DND-41 (cell line): ENCODE measurements at regions not wholly inside any gene's neighbourhood (a gene's known extent, or its start where the extent isn't known, plus 50 kb on each side); places are given as distances from the start of the nearest gene placed in this dataset.

Experiments
- ATAC-seq: fragments of 200-7000 bp; cut with Tn5 transposase; 3 replicates; pipeline ENCODE4 v1.9.1; 2021; ENCODE audit warnings: low read depth; ENCODE audit not compliant: insufficient read depth
- DNase-seq: peaks from one replicate; pipeline ENCODE4 v3.0.0-alpha.2; 2020
- H2AFZ ChIP-seq: 2 replicates; pipeline ENCODE4 v1.6.0; 2012; ENCODE audit warnings: low read depth, low read length
- H3K27ac ChIP-seq: 2 replicates; pipeline ENCODE4 v1.5.1; 2012; ENCODE audit warnings: low read length, inconsistent platforms
- H3K27me3 ChIP-seq: fragments of 200-600 bp; sonication (generic); 2 replicates; pipeline ENCODE4 v1.6.0; 2012; ENCODE audit warnings: low read length, mild to moderate bottlenecking, inconsistent platforms; ENCODE audit not compliant: insufficient read depth, poor library complexity
- H3K36me3 ChIP-seq: 2 replicates; pipeline ENCODE4 v1.5.1; 2012; ENCODE audit warnings: low read length, inconsistent platforms; ENCODE audit not compliant: insufficient read depth
- H3K4me1 ChIP-seq: 2 replicates; pipeline ENCODE4 v1.5.1; 2012; ENCODE audit warnings: mild to moderate bottlenecking, low read length; ENCODE audit not compliant: insufficient read depth
- H3K4me2 ChIP-seq: 2 replicates; pipeline ENCODE4 v1.6.0; 2012; ENCODE audit warnings: mild to moderate bottlenecking, moderate library complexity, low read length, inconsistent platforms; ENCODE audit not compliant: insufficient read depth
- H3K4me3 ChIP-seq, 2 experiments: fragments of 200-600 bp in 1 of 2; shearing (Covaris generic) in 1 of 2; 2 replicates each; pipeline ENCODE4 v1.5.1; 2012 to 2016; ENCODE audit warnings: inconsistent platforms in 2 of 2, low read length in 2 of 2, mild to moderate bottlenecking in 2 of 2, low read depth in 1 of 2, moderate library complexity in 1 of 2
- H3K79me2 ChIP-seq: 2 replicates; pipeline ENCODE4 v1.6.0; 2012; ENCODE audit warnings: low read length, inconsistent platforms; ENCODE audit not compliant: insufficient read depth
- H3K9ac ChIP-seq: 2 replicates; pipeline ENCODE4 v1.6.0; 2012; ENCODE audit warnings: low read depth, mild to moderate bottlenecking, inconsistent platforms, low read length, moderate library complexity
- H3K9me3 ChIP-seq: 2 replicates; pipeline ENCODE4 v1.5.1; 2012; ENCODE audit warnings: low read length, moderate library complexity, mild to moderate bottlenecking, inconsistent platforms; ENCODE audit not compliant: insufficient read depth, severe bottlenecking
- H4K20me1 ChIP-seq: 2 replicates; pipeline ENCODE4 v1.6.0; 2012; ENCODE audit warnings: low read length; ENCODE audit not compliant: insufficient read depth
- EZH2 ChIP-seq: IDR thresholded peaks from 3 replicates; pipeline ENCODE4 v1.6.1; 2012; ENCODE audit warnings: borderline replicate concordance, low read depth, mild to moderate bottlenecking, moderate library complexity, low read length, inconsistent platforms; ENCODE audit not compliant: severe bottlenecking
- TF ChIP-seq, protein P1 (sequence below): IDR thresholded peaks from 2 replicates; pipeline ENCODE4 v1.5.1; 2012; ENCODE audit warnings: borderline replicate concordance, low read length, moderate library complexity, mild to moderate bottlenecking; ENCODE audit not compliant: poor library complexity, severe bottlenecking; ENCODE audit errors: extremely low read depth

DNA sequence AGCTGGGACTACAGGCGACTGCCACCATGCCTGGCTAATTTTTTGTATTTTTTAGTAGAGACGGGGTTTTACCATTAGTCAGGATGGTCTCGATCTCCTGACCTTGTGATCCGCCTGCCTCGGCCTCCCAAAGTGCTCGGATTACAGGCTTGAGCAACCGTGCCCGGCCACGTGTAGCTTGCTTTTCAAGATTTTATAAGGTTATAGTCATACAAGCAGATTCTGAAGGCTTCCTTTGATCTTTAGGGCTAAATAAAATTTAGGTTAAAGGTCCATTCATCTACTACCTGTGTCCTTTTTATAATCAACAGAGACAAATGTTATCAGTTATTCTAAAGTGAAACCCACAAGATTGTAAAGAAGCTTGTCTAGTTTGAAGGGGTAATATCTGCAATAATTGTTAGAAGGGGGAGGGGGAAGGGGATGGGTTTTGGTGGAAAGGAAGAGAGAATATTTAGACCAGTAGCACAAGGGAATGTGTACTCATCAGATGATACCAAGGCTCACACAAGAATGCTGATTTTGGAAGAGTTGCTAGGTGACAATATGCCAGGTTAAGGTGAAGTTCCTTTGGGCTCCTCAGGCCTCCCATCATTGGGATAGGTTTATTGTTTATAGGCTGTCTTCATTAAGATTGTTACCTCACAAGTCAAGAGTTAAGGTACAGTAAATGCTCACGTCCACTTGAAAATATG lies 284.7 kb downstream of the ALDH8A1 start:
- ATAC-seq, result no peak
- DNase-seq, result no peak
- Histone ChIP-seq H3K4me3 (no peak overlapping the region), H3K4me1 (no peaks in the 10 kb centered on the region), H3K36me3 (no peaks in the 10 kb centered on the region), H3K79me2 (no peaks in the 10 kb centered on the region), H2AFZ (no peak overlapping the region), H3K4me2 (no peak overlapping the region), H3K9ac (no peak overlapping the region), H3K27ac (no peak overlapping the region), H3K27me3 (peaks cover 4% of the 10 kb centered on the region), H4K20me1 (no peaks in the 10 kb centered on the region), H3K9me3 (no peaks in the 10 kb centered on the region)
- no peak for TF ChIP-seq EZH2
- TF ChIP-seq, protein P1, sequence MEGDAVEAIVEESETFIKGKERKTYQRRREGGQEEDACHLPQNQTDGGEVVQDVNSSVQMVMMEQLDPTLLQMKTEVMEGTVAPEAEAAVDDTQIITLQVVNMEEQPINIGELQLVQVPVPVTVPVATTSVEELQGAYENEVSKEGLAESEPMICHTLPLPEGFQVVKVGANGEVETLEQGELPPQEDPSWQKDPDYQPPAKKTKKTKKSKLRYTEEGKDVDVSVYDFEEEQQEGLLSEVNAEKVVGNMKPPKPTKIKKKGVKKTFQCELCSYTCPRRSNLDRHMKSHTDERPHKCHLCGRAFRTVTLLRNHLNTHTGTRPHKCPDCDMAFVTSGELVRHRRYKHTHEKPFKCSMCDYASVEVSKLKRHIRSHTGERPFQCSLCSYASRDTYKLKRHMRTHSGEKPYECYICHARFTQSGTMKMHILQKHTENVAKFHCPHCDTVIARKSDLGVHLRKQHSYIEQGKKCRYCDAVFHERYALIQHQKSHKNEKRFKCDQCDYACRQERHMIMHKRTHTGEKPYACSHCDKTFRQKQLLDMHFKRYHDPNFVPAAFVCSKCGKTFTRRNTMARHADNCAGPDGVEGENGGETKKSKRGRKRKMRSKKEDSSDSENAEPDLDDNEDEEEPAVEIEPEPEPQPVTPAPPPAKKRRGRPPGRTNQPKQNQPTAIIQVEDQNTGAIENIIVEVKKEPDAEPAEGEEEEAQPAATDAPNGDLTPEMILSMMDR, result no peak

DNA sequence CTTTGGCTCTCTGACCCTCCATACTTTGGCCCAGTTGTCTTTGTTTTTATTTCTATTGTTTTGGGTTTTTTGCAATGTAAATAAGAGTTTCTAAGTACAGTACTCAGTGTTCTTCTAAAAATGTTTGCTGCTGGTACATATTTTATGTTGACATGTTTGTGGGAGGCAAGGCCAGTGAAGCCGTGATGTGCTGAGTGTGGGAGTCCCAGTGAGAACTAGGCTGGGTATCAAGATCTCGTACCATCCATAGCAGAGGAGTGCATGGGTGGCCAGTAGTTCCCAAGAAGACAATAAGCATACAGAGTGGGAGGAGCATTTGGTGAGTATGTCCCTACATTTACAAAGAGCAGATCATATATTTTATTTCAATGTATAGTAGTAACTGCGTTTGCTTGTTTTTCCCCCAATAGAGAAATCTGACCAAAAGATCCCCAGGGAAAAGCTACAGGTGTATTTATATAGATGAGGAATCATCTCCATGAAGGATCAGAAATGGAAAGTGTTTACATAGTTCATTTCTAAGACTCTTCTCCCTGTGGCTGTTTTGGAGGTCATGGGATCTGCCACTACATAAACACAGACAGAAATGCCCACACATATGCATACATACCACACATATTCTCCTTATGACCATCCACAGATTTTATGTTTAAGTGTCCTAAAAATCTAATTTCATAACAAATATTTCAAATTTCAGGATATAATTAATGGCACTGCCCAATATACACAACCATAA lies 285.9 kb downstream of the ALDH8A1 start:
- no peak for TF ChIP-seq EZH2
- TF ChIP-seq, protein P1, result no peak
- Histone ChIP-seq H3K4me1 (no peaks in the 10 kb centered on the region), H4K20me1 (no peaks in the 10 kb centered on the region), H3K4me2 (no peak overlapping the region), H3K36me3 (no peaks in the 10 kb centered on the region), H3K79me2 (no peaks in the 10 kb centered on the region), H3K4me3 (no peak overlapping the region), H3K9ac (no peak overlapping the region), H2AFZ (no peak overlapping the region), H3K9me3 (no peaks in the 10 kb centered on the region), H3K27me3 (peaks cover 4% of the 10 kb centered on the region), H3K27ac (no peak overlapping the region)
- ATAC-seq (no peak), DNase-seq (no peak)

DNA sequence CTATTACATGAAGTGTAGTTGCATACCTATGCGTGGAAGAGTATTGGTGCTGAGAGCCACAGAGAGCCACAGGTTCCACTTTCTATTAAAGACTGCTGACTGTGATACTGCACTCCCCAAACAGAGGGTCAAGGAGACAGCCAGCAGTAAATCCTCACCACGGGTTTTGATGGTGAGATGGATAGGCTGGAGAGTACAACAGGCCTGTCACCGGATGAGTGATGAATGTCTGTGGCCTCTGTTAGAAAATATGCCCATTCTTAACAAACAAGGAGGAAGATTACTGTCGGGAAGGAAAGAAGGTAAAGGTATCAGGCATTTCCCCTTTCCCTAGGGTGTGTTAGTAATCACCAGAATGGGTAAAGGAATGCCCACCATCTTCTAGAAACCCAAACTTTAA lies 286.5 kb downstream of the ALDH8A1 start:
- H3K4me2 ChIP-seq, result no peak overlapping the region
- ATAC-seq (no peak), DNase-seq (no peak)
- no peak overlapping the region for H3K9ac ChIP-seq
- no peak for TF ChIP-seq EZH2
- TF ChIP-seq, protein P1, result no peak
- H3K27ac ChIP-seq, result no peak overlapping the region
- no peaks in the 10 kb centered on the region for H4K20me1 ChIP-seq
- no peaks in the 10 kb centered on the region for H3K9me3 ChIP-seq
- no peaks in the 10 kb centered on the region for H3K4me1 ChIP-seq
- H3K4me3 ChIP-seq, result no peak overlapping the region
- H3K36me3 ChIP-seq, result no peaks in the 10 kb centered on the region
- no peak overlapping the region for H2AFZ ChIP-seq
- H3K79me2 ChIP-seq, result no peaks in the 10 kb centered on the region
- peaks cover 4% of the 10 kb centered on the region for H3K27me3 ChIP-seq
